GM12892 (cell line): ENCODE measurements at regions not wholly inside any gene's neighbourhood (a gene's known extent, or its start where the extent isn't known, plus 50 kb on each side); places are given as distances from the start of the nearest gene placed in this dataset.

Experiments
- POLR2A ChIP-seq: IDR thresholded peaks from 2 replicates; pipeline ENCODE4 v1.6.1; 2011; ENCODE audit warnings: low read depth, low read length, control low read depth
- POLR2AphosphoS5 ChIP-seq: IDR thresholded peaks from 2 replicates; pipeline ENCODE4 v1.6.1; 2011; ENCODE audit warnings: low read depth, low read length, control low read depth
- TAF1 ChIP-seq: IDR thresholded peaks from 2 replicates; pipeline ENCODE4 v1.6.1; 2011; ENCODE audit warnings: low read depth, mild to moderate bottlenecking, control low read depth, low read length, borderline replicate concordance

GRCh38 chr4:159779716-159780115, 676.8 kb downstream of the RAPGEF2 start:
- TF ChIP-seq POLR2A = no peak
- TF ChIP-seq POLR2AphosphoS5 = no peak
- no peak for TF ChIP-seq TAF1
